GM06990 (cell line): ENCODE measurements at regions not wholly inside any gene's neighbourhood (a gene's known extent, or its start where the extent isn't known, plus 50 kb on each side); places are given as distances from the start of the nearest gene placed in this dataset.

Experiments used
- DNase-seq: peaks from one replicate; pipeline ENCODE4 v3.0.0-alpha.2; 2011; ENCODE audit not compliant: insufficient read length; ENCODE audit errors: extremely low read depth
- H3K27me3 ChIP-seq: replicated peaks from 2 replicates; pipeline ENCODE4 v1.6.0; 2011; ENCODE audit warnings: low read length; ENCODE audit not compliant: control insufficient read depth, insufficient read depth
- H3K36me3 ChIP-seq: 2 replicates; pipeline ENCODE4 v1.5.1; 2011; ENCODE audit warnings: low read length; ENCODE audit not compliant: control insufficient read depth, insufficient read depth
- H3K4me3 ChIP-seq: replicated peaks from 2 replicates; pipeline ENCODE4 v1.5.1; 2011; ENCODE audit warnings: low read depth, mild to moderate bottlenecking, control low read depth, low read length
- TF ChIP-seq, protein P1 (sequence below): IDR thresholded peaks from 2 replicates; pipeline ENCODE4 v1.5.1; 2011; ENCODE audit warnings: low read length, control low read depth, mild to moderate bottlenecking, inconsistent platforms; ENCODE audit not compliant: insufficient read depth, poor library complexity, severe bottlenecking

DNA sequence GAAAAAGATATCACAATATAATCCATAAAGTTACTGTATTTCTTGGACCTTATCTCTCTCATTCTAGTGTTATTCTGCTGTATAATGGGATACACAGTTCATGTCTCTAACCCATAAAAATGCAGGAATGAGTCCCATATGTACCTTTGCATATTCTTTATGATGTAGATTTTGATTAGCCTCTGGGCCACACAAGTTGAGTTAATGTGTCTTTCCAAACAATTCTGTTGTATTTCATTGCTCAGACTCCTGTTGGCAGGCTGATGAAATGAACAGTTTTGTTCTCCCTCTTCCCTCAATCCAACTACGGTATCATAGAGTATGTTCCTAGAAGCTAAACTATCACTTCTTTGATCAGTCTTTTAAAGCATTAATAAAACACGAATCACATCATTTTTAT, 113.2 kb upstream of the SATB2 start:
- Histone ChIP-seq H3K27me3 (no peaks in the 10 kb centered on the region), H3K4me3 (no peak overlapping the region), H3K36me3 (no peaks in the 10 kb centered on the region)
- DNase-seq = no peak
- TF ChIP-seq, protein P1, sequence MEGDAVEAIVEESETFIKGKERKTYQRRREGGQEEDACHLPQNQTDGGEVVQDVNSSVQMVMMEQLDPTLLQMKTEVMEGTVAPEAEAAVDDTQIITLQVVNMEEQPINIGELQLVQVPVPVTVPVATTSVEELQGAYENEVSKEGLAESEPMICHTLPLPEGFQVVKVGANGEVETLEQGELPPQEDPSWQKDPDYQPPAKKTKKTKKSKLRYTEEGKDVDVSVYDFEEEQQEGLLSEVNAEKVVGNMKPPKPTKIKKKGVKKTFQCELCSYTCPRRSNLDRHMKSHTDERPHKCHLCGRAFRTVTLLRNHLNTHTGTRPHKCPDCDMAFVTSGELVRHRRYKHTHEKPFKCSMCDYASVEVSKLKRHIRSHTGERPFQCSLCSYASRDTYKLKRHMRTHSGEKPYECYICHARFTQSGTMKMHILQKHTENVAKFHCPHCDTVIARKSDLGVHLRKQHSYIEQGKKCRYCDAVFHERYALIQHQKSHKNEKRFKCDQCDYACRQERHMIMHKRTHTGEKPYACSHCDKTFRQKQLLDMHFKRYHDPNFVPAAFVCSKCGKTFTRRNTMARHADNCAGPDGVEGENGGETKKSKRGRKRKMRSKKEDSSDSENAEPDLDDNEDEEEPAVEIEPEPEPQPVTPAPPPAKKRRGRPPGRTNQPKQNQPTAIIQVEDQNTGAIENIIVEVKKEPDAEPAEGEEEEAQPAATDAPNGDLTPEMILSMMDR = no peak

DNA sequence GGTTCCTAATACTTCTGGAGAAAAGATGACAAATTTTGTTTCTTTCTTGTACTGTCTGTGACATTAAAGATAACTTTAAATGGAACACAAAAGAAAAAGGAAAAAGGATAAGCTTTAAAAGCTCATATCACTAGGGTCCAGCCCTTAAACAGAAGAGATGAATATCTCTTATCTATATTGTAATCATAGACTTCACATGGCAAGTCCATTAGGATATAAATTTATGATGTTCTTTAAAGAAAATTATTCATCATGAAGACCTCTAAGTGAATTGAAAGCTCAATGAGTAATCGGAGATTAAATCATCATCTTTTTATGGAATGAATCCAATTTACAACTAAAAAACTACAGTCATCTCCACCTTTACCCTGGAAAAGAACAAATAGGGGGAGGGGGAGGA, 111.6 kb upstream of the SATB2 start:
- no peaks in the 10 kb centered on the region for H3K27me3 ChIP-seq
- DNase-seq = no peak
- no peaks in the 10 kb centered on the region for H3K36me3 ChIP-seq
- TF ChIP-seq, protein P1 = no peak
- no peak overlapping the region for H3K4me3 ChIP-seq

DNA sequence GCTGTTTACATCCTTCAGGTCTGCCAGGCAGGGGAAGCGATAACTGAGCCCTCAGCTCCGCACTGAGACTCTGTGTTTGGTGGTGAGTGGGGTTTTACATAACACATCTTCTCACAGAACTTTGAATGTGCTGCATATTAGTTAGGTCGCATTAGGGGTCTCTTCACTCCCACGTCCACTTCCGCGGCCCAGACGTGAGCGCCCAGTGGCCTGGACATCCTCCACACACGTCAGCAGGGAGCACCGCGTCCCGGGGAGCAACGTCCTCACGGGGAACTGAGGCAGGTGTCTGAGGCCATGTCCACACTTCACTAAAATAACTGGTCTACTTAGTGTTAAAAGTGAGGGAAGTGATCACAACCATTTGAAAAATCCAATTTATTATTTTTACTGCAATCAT, 100.4 kb upstream of the SATB2 start:
- TF ChIP-seq, protein P1 = no peak
- no peak overlapping the region for H3K4me3 ChIP-seq
- H3K27me3 ChIP-seq = no peaks in the 10 kb centered on the region
- DNase-seq = no peak
- no peaks in the 10 kb centered on the region for H3K36me3 ChIP-seq

DNA sequence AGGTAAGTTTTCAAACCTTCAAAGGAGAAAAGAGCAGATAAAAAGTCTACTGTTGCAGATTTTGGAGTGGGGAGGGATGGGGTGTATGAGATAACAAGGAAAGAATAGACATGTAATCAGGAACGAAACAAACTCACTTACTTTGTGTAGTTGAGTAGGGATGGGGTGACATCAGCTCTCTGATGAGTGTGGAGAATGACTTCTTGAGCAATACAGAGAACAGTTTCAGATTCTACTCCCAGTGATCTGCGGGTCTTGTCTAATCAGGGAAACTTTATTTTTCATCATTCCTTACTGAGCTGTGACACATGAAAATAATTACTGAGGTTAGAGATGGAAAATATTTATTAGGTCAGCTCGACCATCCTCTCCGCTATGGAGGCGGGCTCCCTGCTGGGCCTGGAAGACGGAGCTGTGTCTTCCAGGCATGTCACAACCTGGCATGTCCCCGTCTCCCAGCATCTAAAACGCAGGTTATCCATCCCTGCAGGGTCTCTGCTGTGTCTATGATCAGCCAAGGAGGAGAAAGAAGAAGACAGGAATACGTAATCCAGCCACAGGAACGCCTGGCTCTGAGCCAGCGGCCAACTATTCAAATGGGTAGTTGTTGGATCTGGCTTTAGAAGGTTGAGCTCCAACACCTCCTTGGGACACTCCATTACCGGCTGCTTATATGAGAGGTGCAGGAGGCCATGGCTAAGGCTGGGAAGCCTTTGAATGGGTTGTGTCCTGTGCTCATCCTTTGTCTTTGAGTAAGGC, 99.0 kb upstream of the SATB2 start:
- no peak overlapping the region for H3K4me3 ChIP-seq
- TF ChIP-seq, protein P1 = no peak
- no peaks in the 10 kb centered on the region for H3K27me3 ChIP-seq
- DNase-seq = no peak
- no peaks in the 10 kb centered on the region for H3K36me3 ChIP-seq

DNA sequence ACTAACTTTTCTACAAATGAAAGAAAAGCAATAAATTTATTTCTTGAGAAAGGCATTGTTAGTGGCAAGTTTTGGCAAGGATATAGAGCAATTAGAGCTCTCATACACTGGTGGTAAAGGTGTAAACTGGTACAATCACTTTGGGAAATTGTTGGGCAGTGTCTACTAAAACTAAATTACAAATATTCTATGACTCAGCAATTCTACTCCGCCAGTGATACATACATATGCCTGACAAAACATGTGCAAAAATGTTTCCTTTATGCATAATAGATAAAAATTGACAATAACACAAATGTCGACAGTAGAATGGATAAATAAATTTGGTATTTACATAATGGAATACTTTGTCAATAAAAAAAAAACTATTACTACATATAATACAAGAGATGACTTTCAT, 96.3 kb upstream of the SATB2 start:
- H3K36me3 ChIP-seq = no peaks in the 10 kb centered on the region
- DNase-seq = no peak
- no peaks in the 10 kb centered on the region for H3K27me3 ChIP-seq
- H3K4me3 ChIP-seq = no peak overlapping the region
- TF ChIP-seq, protein P1 = no peak

DNA sequence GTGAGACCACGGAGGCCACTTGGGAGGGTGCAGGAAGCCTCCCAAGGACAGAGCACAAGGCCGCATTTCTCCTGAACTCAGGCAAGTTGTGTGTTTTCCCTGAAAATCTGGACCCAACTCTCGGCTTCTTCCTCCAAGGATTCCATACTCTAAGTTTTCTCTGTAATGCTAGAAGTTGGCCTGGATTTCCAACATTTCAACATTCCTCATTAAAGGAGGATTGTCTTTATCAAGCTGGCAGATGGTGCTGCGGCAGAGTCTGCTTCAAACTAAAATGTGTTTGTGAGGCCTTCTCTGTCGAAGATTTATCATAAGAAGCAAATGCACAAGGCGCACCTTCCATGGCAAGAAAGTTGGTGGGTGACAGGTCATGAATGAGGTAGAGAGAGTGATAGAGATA, 94.4 kb upstream of the SATB2 start:
- TF ChIP-seq, protein P1 = no peak
- DNase-seq = no peak
- Histone ChIP-seq H3K36me3 (no peaks in the 10 kb centered on the region), H3K4me3 (no peak overlapping the region), H3K27me3 (no peaks in the 10 kb centered on the region)
